HEK293 (cell line): ENCODE measurements at regions not wholly inside any gene's neighbourhood (a gene's known extent, or its start where the extent isn't known, plus 50 kb on each side); places are given as distances from the start of the nearest gene placed in this dataset.

Experiments
- CTCF ChIA-PET: fragments of 350-600 bp; formaldehyde crosslinking; extraction: SDS; loops from one replicate; lab custom pipeline; 2021; ENCODE audit warnings: antibody characterized with exemption; lab: Yijun Ruan, JAX
- POLR2A ChIA-PET: fragments of 300-600 bp; formaldehyde crosslinking; extraction: SDS; loops from one replicate; lab custom pipeline; 2020; ENCODE audit warnings: antibody characterized with exemption, inconsistent platforms; lab: Yijun Ruan, JAX
- H3K27ac ChIP-seq: fragments of 200-500 bp; sonication (Bioruptor generic); 2 replicates; pipeline ENCODE4 v1.5.1; 2014; ENCODE audit warnings: low read depth, low read length, control low read depth, inconsistent platforms; ENCODE audit errors: extremely low read depth
- H3K36me3 ChIP-seq, 2 experiments: fragments of 200-500 bp in 1 of 2; sonication (Bioruptor generic) in 1 of 2; 1 replicate in 1 of 2; 2 replicates in 1 of 2; pipeline ENCODE4 v1.5.1; 2014 to 2017; ENCODE audit warnings: inconsistent platforms in 2 of 2, low read length in 2 of 2; ENCODE audit not compliant: control insufficient read depth in 2 of 2, insufficient read depth in 1 of 2
- H3K4me1 ChIP-seq: fragments of 200-500 bp; sonication (Bioruptor generic); 2 replicates; pipeline ENCODE4 v1.5.1; 2014; ENCODE audit warnings: mild to moderate bottlenecking, low read length, inconsistent platforms; ENCODE audit not compliant: control insufficient read depth, insufficient read depth
- H3K4me3 ChIP-seq: 2 replicates; pipeline ENCODE4 v1.5.1; 2011; ENCODE audit warnings: low read depth, mild to moderate bottlenecking, control low read depth, low read length, moderate library complexity
- H3K9me3 ChIP-seq: fragments of 200-500 bp; sonication (Bioruptor generic); 2 replicates; pipeline ENCODE4 v1.5.1; 2014; ENCODE audit warnings: low read depth, low read length, inconsistent platforms; ENCODE audit not compliant: control insufficient read depth, insufficient read depth
- KLF1 ChIP-seq: fragments of 450-650 bp; formaldehyde crosslinking; IDR thresholded peaks from 2 replicates; pipeline ENCODE4 v1.5.1; 2016; ENCODE audit warnings: missing biosample characterization, missing genetic modification characterization
- KLF9 ChIP-seq: fragments of 450-650 bp; formaldehyde crosslinking; IDR thresholded peaks from 2 replicates; pipeline ENCODE4 v1.5.1; 2016; ENCODE audit warnings: missing biosample characterization, missing genetic modification characterization, low read depth
- SALL2 ChIP-seq: fragments of 450-650 bp; formaldehyde crosslinking; IDR thresholded peaks from 2 replicates; pipeline ENCODE4 v1.5.0; 2017; ENCODE audit warnings: missing biosample characterization, mild to moderate bottlenecking, missing genetic modification characterization, borderline replicate concordance
- TCF7L2 ChIP-seq: IDR thresholded peaks from 2 replicates; pipeline ENCODE4 v1.6.1; 2011; ENCODE audit warnings: low read depth, mild to moderate bottlenecking, inconsistent platforms, low read length, moderate library complexity, borderline replicate concordance
- YY2 ChIP-seq: fragments of 450-650 bp; formaldehyde crosslinking; IDR thresholded peaks from 2 replicates; pipeline ENCODE4 v1.5.1; 2016; ENCODE audit warnings: missing biosample characterization, missing genetic modification characterization
- ZBTB1 ChIP-seq: fragments of 450-650 bp; formaldehyde crosslinking; IDR thresholded peaks from 2 replicates; pipeline ENCODE4 v1.5.1; 2016; ENCODE audit warnings: missing biosample characterization, missing genetic modification characterization
- ZFP37 ChIP-seq: fragments of 450-650 bp; formaldehyde crosslinking; IDR thresholded peaks from 2 replicates; pipeline ENCODE4 v1.5.1; 2016; ENCODE audit warnings: missing biosample characterization, missing genetic modification characterization
- ZIC2 ChIP-seq: fragments of 450-650 bp; formaldehyde crosslinking; IDR thresholded peaks from 2 replicates; pipeline ENCODE4 v1.5.1; 2016; ENCODE audit warnings: missing biosample characterization, missing genetic modification characterization
- ZNF16 ChIP-seq: fragments of 450-650 bp; formaldehyde crosslinking; IDR thresholded peaks from 2 replicates; pipeline ENCODE4 v1.5.1; 2016; ENCODE audit warnings: low read depth, missing biosample characterization, missing genetic modification characterization
- ZNF169 ChIP-seq: fragments of 450-650 bp; formaldehyde crosslinking; IDR thresholded peaks from 2 replicates; pipeline ENCODE4 v1.5.1; 2016; ENCODE audit warnings: missing biosample characterization, missing genetic modification characterization
- ZNF184 ChIP-seq: fragments of 450-650 bp; IDR thresholded peaks from 2 replicates; pipeline ENCODE4 v1.5.1; 2018; ENCODE audit warnings: missing biosample characterization, mild to moderate bottlenecking, missing genetic modification characterization
- ZNF211 ChIP-seq: fragments of 450-650 bp; formaldehyde crosslinking; IDR thresholded peaks from 2 replicates; pipeline ENCODE4 v1.5.1; 2016; ENCODE audit warnings: low read depth, missing biosample characterization, missing genetic modification characterization
- ZNF24 ChIP-seq: fragments of 450-650 bp; formaldehyde crosslinking; IDR thresholded peaks from 2 replicates; pipeline ENCODE4 v1.5.1; 2016; ENCODE audit warnings: missing biosample characterization, missing genetic modification characterization
- ZNF302 ChIP-seq: fragments of 450-650 bp; formaldehyde crosslinking; IDR thresholded peaks from 2 replicates; pipeline ENCODE4 v1.5.1; 2016; ENCODE audit warnings: missing biosample characterization, missing genetic modification characterization, low read depth
- ZNF341 ChIP-seq: fragments of 450-650 bp; formaldehyde crosslinking; IDR thresholded peaks from 2 replicates; pipeline ENCODE4; 2016; ENCODE audit warnings: low read depth, missing biosample characterization, missing genetic modification characterization
- ZNF391 ChIP-seq: fragments of 450-650 bp; formaldehyde crosslinking; IDR thresholded peaks from 2 replicates; pipeline ENCODE4 v1.5.1; 2016; ENCODE audit warnings: low read depth, missing biosample characterization, missing genetic modification characterization, borderline replicate concordance
- ZNF701 ChIP-seq: fragments of 450-650 bp; formaldehyde crosslinking; IDR thresholded peaks from 2 replicates; pipeline ENCODE4 v1.5.1; 2016; ENCODE audit warnings: missing biosample characterization, missing genetic modification characterization
- ZNF776 ChIP-seq: fragments of 450-650 bp; formaldehyde crosslinking; IDR thresholded peaks from 2 replicates; pipeline ENCODE4 v1.5.0; 2017; ENCODE audit warnings: missing biosample characterization, missing genetic modification characterization, borderline replicate concordance
- ZNF792 ChIP-seq: fragments of 450-650 bp; formaldehyde crosslinking; IDR thresholded peaks from 2 replicates; pipeline ENCODE4 v1.5.1; 2016; ENCODE audit warnings: missing biosample characterization, missing genetic modification characterization
- ZNF830 ChIP-seq: fragments of 450-650 bp; IDR thresholded peaks from 2 replicates; pipeline ENCODE4 v1.5.0; 2018; ENCODE audit warnings: missing biosample characterization, missing genetic modification characterization, low read depth, mild to moderate bottlenecking, moderate library complexity
- ZNF837 ChIP-seq: fragments of 450-650 bp; formaldehyde crosslinking; IDR thresholded peaks from 2 replicates; pipeline ENCODE4 v1.5.1; 2016; ENCODE audit warnings: missing biosample characterization, missing genetic modification characterization
- ZSCAN30 ChIP-seq: fragments of 450-650 bp; IDR thresholded peaks from 2 replicates; pipeline ENCODE4 v1.5.1; 2018; ENCODE audit warnings: missing biosample characterization, mild to moderate bottlenecking, missing genetic modification characterization, moderate library complexity
- TF ChIP-seq, protein P1 (sequence below): fragments of 450-650 bp; formaldehyde crosslinking; IDR thresholded peaks from 2 replicates; pipeline ENCODE4 v1.5.1; 2016; ENCODE audit warnings: missing biosample characterization, missing genetic modification characterization
- TF ChIP-seq, protein P2 (sequence below): fragments of 450-650 bp; formaldehyde crosslinking; IDR thresholded peaks from 2 replicates; pipeline ENCODE4 v1.5.1; 2016; ENCODE audit warnings: missing biosample characterization, missing genetic modification characterization
- TF ChIP-seq, protein P3 (sequence below): fragments of 450-650 bp; formaldehyde crosslinking; IDR thresholded peaks from 2 replicates; pipeline ENCODE4 v1.5.1; 2016; ENCODE audit warnings: missing biosample characterization, missing genetic modification characterization
- TF ChIP-seq, protein P4 (sequence below): fragments of 450-650 bp; formaldehyde crosslinking; IDR thresholded peaks from 2 replicates; pipeline ENCODE4 v1.5.1; 2016; ENCODE audit warnings: missing biosample characterization, missing genetic modification characterization, borderline replicate concordance

DNA sequence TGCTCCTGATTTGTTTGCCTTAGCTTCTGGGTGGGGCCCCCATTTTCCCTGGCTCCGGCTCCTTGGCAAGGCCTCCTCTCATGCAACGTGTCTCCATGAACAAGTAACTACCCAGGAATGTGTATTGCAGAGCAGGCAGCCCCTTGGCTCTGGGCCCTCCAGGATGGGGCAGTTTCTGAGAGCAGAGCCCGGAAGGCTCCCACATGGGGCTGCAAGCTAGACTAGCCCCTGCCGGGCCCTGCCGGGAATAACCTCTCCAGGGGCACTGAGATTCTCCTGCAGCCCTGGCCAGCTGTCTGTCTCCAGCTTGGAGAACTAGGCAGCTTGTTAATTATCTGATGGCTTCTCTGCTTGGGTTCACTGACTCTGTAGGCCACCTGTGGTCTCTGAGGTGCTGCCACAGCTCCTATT is 184.0 kb upstream of the INHBA start:
- no peaks in the 10 kb centered on the region for H3K36me3 ChIP-seq
- no peaks in the 10 kb centered on the region for H3K9me3 ChIP-seq
- TF ChIP-seq ZNF24 (tag by site-specific recombination) (no peak), ZIC2 (tag by site-specific recombination) (peak; percentile 77), ZNF701 (no peak), SALL2 (no peak)
- TF ChIP-seq, protein P1, sequence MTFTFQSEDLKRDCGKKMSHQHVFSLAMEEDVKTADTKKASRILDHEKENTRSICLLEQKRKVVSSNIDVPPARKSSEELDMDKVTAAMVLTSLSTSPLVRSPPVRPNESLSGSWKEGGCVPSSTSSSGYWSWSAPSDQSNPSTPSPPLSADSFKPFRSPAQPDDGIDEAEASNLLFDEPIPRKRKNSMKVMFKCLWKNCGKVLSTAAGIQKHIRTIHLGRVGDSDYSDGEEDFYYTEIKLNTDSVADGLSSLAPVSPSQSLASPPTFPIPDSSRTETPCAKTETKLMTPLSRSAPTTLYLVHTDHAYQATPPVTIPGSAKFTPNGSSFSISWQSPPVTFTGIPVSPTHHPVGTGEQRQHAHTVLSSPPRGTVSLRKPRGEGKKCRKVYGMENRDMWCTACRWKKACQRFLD = no peak
- TF ChIP-seq, protein P2, sequence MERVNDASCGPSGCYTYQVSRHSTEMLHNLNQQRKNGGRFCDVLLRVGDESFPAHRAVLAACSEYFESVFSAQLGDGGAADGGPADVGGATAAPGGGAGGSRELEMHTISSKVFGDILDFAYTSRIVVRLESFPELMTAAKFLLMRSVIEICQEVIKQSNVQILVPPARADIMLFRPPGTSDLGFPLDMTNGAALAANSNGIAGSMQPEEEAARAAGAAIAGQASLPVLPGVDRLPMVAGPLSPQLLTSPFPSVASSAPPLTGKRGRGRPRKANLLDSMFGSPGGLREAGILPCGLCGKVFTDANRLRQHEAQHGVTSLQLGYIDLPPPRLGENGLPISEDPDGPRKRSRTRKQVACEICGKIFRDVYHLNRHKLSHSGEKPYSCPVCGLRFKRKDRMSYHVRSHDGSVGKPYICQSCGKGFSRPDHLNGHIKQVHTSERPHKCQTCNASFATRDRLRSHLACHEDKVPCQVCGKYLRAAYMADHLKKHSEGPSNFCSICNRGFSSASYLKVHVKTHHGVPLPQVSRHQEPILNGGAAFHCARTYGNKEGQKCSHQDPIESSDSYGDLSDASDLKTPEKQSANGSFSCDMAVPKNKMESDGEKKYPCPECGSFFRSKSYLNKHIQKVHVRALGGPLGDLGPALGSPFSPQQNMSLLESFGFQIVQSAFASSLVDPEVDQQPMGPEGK (tag by site-specific recombination) = no peak
- no peak overlapping the region for H3K27ac ChIP-seq
- POLR2A ChIA-PET = no interaction called here
- H3K4me1 ChIP-seq = no peaks in the 10 kb centered on the region
- H3K4me3 ChIP-seq = no peak overlapping the region
- CTCF ChIA-PET = interaction anchor here (1.2 kb wide), 1 partner anchor 54 kb away, joined by 4 read pairs; no protein-coding TSS in a partner anchor

DNA sequence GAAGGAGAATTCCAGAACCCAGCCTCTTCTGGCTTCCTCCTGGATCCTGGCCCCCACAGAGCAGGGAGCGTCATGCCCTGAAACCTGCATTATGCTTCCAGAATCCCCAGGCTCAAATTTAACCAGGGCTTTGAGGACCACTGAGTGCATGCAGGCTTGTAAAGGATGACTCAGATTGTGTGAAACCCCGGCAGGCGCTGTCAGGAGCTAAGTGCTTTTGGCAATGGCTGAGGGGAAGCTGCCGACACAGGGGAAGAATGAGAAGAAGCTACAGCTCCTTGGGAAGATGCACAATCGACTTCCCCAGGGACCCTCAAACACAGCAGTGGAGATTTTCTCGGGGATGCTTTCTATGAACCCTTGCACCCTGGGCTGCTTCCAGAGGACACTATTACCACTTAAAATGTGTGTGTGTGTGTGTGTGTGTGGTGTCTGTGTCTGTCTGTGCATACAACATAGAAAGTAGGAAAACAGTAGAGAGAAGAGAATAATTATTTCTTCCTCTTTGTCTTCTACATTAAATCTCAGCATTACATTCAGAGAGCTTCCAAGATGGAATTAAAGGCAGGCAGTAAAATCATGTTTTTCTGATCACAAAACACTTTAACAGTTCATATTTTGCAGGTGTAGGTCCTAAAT is 183.5 kb upstream of the INHBA start:
- H3K9me3 ChIP-seq = no peaks in the 10 kb centered on the region
- H3K4me1 ChIP-seq = no peaks in the 10 kb centered on the region
- H3K4me3 ChIP-seq = no peak overlapping the region
- no peak overlapping the region for H3K27ac ChIP-seq
- TF ChIP-seq YY2 (tag by site-specific recombination) = no peak
- no peak for TF ChIP-seq ZNF211 (tag by site-specific recombination)
- TF ChIP-seq TCF7L2 = no peak
- TF ChIP-seq KLF9 (tag by site-specific recombination) = no peak
- TF ChIP-seq ZNF184 (tag by site-specific recombination) = no peak
- no peak for TF ChIP-seq ZNF391 (tag by site-specific recombination)
- no peak for TF ChIP-seq ZNF341
- TF ChIP-seq ZNF302 = no peak
- no peak for TF ChIP-seq ZNF837 (tag by site-specific recombination)
- TF ChIP-seq, protein P3, sequence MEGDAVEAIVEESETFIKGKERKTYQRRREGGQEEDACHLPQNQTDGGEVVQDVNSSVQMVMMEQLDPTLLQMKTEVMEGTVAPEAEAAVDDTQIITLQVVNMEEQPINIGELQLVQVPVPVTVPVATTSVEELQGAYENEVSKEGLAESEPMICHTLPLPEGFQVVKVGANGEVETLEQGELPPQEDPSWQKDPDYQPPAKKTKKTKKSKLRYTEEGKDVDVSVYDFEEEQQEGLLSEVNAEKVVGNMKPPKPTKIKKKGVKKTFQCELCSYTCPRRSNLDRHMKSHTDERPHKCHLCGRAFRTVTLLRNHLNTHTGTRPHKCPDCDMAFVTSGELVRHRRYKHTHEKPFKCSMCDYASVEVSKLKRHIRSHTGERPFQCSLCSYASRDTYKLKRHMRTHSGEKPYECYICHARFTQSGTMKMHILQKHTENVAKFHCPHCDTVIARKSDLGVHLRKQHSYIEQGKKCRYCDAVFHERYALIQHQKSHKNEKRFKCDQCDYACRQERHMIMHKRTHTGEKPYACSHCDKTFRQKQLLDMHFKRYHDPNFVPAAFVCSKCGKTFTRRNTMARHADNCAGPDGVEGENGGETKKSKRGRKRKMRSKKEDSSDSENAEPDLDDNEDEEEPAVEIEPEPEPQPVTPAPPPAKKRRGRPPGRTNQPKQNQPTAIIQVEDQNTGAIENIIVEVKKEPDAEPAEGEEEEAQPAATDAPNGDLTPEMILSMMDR (tag by site-specific recombination) = no peak
- TF ChIP-seq, all 188 proteins: peak for 0
- no peaks in the 10 kb centered on the region for H3K36me3 ChIP-seq
- POLR2A ChIA-PET = no interaction called here
- CTCF ChIA-PET = interaction anchor here (1.2 kb wide), 1 partner anchor 54 kb away, joined by 4 read pairs; no protein-coding TSS in a partner anchor

DNA sequence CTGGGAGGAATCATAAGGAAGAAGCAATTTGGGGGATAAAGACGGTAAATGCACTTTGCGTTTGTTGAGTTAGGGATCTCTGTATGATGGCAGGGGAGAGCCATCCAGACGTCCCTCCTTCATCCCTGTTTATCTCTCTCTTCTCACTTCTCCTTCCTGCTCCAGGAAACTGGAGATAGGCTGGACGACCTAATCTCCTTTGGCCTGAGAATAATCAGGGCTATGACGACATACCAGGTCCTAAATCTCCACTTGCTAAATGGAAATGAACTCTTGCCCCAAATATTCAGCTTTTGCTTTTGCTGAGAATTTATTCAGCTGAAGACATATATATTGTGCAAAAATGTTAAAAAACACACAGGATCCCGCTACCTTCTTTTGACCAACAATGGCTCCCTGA is 182.9 kb upstream of the INHBA start:
- no peaks in the 10 kb centered on the region for H3K36me3 ChIP-seq
- POLR2A ChIA-PET = no interaction called here
- H3K4me1 ChIP-seq = no peaks in the 10 kb centered on the region
- H3K9me3 ChIP-seq = no peaks in the 10 kb centered on the region
- no peak overlapping the region for H3K27ac ChIP-seq
- no peak overlapping the region for H3K4me3 ChIP-seq
- CTCF ChIA-PET = interaction anchor here (1.2 kb wide), 1 partner anchor 55 kb away, joined by 4 read pairs; no protein-coding TSS in a partner anchor
- TF ChIP-seq, protein P4, sequence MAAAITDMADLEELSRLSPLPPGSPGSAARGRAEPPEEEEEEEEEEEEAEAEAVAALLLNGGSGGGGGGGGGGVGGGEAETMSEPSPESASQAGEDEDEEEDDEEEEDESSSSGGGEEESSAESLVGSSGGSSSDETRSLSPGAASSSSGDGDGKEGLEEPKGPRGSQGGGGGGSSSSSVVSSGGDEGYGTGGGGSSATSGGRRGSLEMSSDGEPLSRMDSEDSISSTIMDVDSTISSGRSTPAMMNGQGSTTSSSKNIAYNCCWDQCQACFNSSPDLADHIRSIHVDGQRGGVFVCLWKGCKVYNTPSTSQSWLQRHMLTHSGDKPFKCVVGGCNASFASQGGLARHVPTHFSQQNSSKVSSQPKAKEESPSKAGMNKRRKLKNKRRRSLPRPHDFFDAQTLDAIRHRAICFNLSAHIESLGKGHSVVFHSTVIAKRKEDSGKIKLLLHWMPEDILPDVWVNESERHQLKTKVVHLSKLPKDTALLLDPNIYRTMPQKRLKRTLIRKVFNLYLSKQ (tag by site-specific recombination) = no peak
- TF ChIP-seq ZNF776 (tag by site-specific recombination) (no peak), ZNF792 (tag by site-specific recombination) (no peak), ZNF16 (tag by site-specific recombination) (no peak), ZNF830 (no peak), ZSCAN30 (tag by site-specific recombination) (no peak), ZFP37 (tag by site-specific recombination) (no peak), ZNF169 (tag by site-specific recombination) (no peak), KLF1 (tag by site-specific recombination) (no peak), ZBTB1 (no peak)
